Activated CD4-positive, CD25-positive, alpha-beta regulatory T cell (primary cell): ENCODE measurements at regions not wholly inside any gene's neighbourhood (a gene's known extent, or its start where the extent isn't known, plus 50 kb on each side); places are given as distances from the start of the nearest gene placed in this dataset.
"Not testable (repeated sequence)": the region's sequence is repeated elsewhere in the genome, so short reads cannot be mapped to it uniquely, and the experiment has no call there.

Experiments used
- DNase-seq, 4 experiments: peaks; one replicate each; lab custom pipeline; 2025; lab: John Stamatoyannopoulos, UW

GRCh38 chr12:131378176-131378842, 332.6 kb upstream of the SFSWAP start:
- no peak for DNase-seq

DNA sequence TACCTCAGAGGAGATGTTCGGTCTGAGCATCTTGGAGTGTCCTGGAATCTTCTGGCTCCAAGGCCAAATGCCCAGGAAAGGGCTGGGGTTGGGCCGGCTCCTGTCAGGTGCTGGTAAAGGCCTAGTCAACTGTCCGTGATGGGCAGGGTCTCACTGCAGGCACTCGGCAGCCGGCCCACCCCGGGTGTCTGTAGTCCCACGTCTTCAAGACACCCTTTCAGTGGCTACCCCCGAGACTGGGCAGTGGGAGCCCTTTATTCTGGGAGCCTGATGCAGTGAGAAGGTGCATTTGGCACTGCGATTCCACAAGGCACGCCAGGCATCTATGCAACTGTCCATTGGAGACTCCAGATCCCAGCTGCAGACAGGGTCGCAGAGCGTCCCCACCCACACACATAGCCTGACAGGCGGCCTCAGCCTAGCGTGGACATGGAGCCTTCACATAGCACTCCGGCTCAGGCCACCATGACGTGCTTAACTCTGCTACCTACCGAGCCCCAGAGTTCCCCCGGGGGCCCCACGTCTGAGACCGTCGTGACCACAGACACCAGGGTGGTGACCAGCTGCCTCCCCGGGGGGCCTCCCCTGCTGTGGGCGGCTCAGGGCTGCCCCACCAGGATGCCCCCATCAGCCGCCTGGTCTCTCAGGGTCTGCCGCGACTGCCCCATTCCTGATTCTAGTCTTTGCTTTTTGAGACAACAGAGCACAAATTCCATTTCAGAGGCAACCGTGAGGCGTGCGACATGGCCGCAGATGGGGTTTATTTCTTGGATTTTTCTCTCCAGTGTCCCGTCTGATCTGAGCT, 331.8 kb upstream of the SFSWAP start:
- no peak for DNase-seq

DNA sequence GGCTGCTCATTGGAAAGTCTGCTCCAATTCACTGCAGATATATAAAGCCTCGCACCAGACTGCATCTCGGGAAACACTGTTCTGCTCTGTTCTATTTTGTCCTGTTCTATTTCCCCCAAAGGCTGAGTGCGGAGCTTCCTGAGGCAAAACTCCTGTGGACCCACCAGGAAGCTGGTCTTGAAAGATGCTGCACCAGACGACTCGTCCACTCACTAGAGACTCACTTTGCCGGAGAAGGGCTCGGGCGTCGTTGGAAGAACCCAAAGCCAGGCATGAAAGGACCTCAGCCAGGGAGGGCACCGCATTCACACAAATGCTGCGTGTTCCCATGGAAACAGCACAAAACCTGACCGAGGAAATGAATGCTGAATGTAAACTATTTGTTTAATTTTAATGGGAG, 331.2 kb upstream of the SFSWAP start:
- DNase-seq: no peak

GRCh38 chr12:131380220-131380964, 330.5 kb upstream of the SFSWAP start:
- no peak for DNase-seq

- no peak for DNase-seq
Observed at GRCh38 chr12:131380965-131381705, 329.8 kb upstream of the SFSWAP start.

DNA sequence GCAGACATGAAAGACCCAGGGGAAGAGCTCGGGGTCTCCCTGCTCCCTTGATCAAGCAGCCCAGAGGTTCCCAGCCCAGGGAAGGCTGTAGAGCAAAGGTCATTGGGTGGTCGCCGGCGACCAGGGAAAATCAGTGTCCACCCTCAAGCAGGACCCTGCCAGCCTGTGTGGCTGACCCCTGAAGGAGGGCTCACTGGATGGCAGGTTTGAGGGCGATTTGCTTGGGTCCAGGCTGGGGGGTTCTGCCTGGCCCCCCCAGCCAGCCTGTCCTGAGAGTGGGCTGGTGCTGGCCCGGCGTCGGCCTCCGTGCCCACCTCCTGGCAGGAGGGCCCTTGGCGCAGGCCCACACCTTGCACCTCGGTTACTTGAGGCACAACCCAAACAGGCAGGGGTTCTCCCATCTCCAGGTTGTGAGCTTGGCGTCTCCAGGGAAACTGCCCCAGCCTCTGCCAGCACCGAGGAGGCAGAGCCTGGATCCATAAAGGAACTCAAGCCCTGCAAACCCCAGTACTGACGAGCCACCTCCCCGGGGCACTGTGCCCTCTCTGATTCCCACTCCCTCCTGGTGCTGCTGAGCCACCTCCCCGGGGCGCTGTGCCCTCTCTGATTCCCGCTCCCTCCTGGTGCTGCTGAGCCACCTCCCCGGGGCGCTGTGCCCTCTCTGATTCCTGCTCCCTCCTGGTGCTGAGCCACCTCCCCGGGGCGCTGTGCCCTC, 329.0 kb upstream of the SFSWAP start:
- no peak for DNase-seq

DNA sequence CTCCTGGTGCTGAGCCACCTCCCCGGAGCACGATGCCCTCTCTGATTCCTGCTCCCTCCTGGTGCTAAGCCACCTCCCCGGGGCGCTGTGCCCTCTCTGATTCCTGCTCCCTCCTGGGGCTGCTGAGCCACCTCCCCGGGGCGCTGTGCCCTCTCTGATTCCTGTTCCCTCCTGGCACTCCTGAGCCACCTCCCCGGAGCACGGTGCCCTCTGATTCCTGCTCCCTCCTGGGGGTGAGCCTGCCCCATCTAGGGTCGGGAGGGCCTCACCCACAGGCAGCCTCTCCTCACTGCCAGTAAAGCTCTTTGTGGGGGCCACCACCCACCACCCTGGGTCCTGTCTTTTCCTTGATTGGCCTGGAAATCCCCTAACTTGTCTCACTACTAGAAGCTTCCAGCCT, 327.6 kb upstream of the SFSWAP start:
- DNase-seq: no peak

DNA sequence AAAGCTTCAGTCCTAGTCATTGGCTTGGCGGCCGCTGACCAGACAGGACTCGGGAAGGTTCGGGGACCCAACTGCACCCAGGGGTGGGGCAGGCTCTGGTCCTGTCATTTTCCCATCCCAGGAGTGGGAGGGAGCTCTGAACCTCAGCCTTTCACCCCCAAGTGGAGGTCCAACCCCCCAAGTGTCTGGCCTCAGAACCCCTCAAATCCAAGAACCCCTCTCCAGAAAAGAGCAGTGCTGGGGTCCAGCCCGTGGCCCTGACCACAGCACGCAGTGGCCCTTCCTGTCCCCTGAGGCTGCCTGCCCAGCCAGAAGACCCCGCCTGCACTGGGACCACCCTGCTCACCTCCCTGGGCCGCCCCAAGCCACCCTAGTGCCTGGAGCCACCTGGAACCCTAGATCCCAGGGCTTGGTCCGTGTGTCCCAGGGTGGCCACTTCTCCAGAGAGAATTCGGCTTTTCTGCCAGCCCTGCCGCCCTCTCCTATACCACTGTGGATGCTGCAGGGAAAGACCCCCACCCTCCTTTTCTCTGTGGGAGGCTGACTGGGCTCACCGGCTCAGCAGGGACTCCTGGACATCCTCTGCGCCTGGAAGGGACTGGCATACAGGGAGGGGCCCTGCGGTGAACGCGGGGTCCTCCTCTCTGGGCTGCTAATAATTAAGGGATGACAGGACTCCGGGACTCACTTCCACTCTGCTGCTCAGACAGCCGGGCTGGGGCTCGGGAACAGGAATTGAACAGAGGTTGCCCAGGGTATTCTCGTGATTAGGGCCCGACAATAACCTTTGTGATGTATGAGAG, 326.9 kb upstream of the SFSWAP start:
- DNase-seq: no peak

- DNase-seq: no peak
Observed at GRCh38 chr12:131384544-131384855, 326.4 kb upstream of the SFSWAP start.

GRCh38 chr12:131385313-131386166, 325.4 kb upstream of the SFSWAP start:
- no peak for DNase-seq

DNA sequence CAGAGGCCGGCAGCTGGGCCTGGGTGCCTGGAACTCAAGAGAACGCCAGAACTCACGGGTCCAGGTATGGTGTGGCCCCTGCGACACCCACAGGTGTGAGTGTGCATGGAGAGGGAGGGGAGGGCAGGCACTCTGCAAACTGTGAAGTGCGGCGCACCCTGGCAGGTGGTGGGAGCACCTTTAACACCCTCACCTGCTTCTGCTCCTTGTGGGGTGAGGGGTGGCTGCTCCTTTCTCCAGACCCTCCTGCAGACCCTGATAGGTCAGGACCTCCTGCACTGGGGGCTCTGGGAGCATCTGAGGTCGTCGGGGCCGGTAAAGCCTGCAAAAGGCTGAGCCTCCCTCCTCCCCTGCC, 324.7 kb upstream of the SFSWAP start:
- DNase-seq: no peak

DNA sequence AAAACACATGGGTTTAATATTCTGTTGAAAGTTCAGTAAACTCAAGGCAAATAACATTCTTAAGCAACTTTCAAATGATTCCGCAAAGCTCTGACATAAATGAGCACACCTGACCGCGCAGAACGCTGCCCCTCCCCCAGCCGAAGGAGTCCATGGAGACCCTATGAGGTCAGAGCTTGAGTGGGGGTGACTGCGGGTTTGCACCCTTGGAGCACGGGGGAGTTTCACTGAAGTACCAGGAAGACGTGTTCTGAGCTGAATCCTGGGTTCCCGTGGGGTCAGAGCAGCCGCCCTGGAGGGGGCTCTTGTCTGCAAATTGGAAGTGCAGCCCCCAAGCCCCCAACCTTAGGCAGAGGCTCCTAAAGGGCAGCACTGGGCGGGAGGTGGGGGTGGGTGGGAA, 324.1 kb upstream of the SFSWAP start:
- DNase-seq: no peak

GRCh38 chr12:131387281-131388163, 323.4 kb upstream of the SFSWAP start:
- no peak for DNase-seq

DNA sequence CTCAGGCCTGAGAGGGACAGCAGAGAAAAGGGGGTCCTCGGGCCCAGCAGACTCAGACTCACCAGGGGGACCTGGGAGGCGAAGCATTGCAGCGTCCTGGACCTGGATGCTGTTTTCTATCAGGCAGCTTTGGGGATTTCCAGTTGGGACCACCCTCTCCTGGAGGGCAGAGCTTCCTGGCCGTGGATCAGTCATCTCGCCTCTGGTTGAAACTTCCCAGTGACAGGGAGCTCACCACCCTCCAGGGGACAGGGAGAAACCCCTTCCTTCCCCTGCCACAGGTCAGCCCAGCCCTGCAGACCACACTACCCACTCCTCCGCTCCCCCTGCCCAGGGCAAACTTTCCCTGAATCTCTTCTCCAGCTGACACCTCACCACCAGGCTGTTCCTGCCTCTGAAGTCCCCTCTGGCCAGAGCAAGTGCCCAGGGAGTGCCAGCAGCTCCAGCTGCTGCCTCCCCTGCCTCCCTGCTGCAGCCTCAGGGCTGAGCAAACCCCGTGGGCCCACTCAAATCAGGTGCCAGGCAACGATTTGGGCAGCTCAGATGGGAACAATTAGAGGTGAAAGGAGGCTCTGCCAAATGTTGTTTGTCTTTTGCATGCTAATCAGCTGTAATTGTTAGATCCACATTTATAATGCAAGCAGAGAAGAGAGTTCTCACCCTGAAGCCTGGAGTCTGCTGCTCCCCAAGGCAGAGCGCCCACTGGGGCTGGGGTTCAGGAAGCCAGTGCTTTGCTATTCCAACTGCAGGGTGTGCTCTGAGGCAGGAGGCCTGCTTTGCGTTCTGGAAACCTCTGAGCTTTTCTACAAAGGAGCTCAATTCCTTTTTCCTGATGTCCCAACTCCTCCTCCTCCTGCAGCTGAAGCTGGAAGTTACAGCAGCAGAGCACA, 322.5 kb upstream of the SFSWAP start:
- DNase-seq: not testable (repeated sequence)

DNA sequence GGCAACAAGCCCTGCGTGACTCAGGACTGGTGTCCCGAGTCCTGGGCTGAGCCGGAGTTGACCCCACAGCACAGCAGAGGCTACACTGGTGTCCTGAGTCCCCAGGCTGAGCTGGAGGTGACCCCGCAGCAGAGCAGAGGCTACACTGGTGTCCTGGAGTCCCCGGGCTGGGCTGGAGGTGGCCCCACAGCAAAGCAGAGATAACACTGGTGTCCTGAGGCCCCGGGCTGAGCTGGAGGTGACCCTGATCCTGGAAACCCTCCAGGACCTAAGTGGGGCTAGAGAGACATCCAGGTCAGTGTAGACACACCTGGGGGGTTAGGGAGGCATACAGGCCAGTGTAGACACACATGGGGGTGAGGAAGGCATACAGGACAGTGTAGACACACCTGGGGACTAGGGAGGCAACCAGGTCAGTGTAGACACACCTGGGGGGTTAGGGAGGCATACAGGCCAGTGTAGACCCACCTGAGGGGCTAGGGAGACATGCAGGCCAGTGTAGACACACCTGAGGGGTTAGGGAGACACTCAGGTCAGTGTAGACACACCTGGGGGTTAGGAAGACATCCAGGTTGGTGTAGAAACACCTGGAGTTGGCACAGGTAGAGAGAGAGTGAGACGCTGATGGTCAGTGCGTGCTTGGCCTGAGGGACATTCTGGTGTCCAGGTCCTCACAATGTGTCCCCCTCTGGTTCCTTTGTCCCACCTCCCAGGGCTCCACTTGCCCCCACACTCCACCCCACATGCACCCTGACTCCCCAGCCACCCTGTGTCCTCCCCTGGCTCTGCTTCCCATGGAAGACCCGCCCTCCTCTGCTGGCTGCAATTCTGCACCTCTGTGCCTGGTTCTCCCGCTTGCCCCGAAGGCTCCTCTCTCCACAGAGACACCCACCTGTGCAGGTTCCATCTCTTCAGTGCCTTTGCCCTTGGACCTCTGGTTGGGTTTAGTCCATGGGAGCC, 321.6 kb upstream of the SFSWAP start:
- no peak for DNase-seq

DNA sequence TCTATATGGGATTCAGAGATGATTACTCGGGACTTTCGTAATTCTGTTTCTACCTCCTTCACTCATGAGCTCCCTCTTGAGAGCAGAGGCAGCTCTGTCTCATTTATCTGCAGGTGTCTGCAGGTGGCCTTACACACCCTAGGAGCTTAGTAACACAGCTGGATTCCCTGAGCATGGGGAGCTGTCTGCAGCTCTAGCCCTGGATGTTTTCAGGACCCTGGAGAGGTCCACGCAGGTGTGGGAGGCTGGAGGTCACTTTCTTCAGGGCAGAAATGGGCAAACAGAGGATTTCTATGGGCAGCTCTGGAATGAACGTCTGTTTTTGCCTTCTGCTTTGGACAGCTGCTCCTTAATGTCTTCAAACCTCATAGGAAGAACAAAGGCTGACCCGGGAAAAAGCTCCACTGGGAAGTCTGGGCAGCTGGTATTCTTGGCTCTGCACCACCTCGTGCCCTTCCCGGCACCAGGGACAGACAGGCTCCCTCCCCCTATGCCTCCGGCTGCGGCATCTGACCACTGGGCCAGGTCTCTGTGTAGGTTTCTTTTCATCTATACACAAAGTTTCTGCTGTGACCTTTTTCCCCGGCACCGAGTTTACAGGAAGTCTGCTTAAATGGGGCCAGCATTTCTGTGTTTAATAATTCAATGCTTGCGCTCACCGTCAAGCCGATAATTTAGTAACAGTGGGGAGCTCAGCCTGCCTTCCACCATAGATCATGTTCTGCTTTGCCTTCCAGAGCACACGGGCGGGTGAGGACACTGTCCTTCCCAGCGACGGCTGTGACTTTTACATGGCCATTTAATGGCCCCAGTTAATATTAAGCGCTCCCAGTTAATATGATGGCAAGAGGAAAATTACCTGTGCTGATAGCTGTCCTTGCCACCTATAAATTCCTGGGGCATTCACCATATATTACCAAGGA, 320.2 kb upstream of the SFSWAP start:
- DNase-seq: no peak
